GM19372 (cell line): ENCODE measurements at regions not wholly inside any gene's neighbourhood (a gene's known extent, or its start where the extent isn't known, plus 50 kb on each side); places are given as distances from the start of the nearest gene placed in this dataset.

Experiments used
- ATAC-seq: cut with Tn5 transposase; IDR thresholded peaks from one replicate; pipeline ENCODE4 v1.9.1; 2021; ENCODE audit warnings: mild to moderate bottlenecking, low read depth, moderate library complexity; ENCODE audit not compliant: unreplicated experiment

DNA sequence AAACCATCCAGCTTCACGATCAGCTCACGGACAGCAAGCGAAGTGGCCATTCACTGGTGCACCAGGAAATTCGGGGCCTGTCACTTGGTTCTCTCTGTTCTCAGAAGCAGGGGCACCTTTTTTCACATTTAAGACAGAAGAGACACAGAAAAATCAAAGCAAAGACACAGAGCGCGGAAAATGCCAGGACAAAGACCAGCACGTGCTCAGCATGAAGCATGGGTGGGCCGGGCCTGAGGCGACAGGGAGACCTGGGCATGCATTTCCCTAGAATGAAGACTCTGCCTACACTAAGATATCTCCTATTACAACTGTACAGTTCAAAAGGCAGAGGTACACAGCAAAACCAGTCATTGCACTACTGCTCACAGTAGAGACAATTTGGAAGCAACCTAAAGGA, 117.4 kb upstream of the ID2 start:
- ATAC-seq = no peak

DNA sequence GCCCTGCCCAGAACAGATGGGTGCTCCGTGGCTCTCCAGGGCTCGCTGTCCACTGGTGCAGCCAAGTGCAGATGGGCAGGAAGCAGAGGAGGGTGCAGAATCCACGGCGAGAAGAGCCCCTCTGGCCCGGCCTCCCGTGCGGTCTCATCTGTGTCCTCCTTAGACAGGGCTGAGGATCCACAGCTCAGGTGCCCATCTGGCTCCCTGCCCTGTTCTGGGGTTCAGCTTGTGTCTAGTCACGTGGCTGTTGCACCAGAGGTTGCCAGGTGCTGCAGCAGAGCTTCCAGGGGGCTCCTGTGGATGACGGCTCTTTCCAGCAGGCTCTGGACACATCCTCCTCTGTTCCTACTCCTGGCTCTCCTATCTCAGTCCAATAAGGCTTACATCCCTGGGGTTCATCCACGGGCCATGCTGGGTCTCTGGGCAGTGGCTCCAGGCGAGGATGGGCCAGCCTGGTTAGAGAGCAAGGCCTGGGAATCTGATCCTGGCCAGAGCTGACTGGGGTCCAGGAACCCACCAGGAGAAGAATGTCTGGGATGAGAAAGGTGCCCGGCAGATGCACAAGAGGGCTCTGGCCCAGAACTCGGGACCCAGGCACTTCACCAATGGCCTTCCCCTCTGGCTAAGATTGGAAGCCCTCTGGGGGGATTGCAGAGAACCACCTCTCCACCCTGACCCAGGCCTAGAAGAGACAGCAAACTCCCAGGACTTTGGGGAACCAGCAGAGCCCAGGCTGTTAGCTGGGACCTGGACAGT, 116.3 kb upstream of the ID2 start:
- no peak for ATAC-seq

GRCh38 chr2:8566155-8566670, 115.6 kb upstream of the ID2 start:
- no peak for ATAC-seq

GRCh38 chr2:8566774-8567468, 114.9 kb upstream of the ID2 start:
- ATAC-seq = no peak

DNA sequence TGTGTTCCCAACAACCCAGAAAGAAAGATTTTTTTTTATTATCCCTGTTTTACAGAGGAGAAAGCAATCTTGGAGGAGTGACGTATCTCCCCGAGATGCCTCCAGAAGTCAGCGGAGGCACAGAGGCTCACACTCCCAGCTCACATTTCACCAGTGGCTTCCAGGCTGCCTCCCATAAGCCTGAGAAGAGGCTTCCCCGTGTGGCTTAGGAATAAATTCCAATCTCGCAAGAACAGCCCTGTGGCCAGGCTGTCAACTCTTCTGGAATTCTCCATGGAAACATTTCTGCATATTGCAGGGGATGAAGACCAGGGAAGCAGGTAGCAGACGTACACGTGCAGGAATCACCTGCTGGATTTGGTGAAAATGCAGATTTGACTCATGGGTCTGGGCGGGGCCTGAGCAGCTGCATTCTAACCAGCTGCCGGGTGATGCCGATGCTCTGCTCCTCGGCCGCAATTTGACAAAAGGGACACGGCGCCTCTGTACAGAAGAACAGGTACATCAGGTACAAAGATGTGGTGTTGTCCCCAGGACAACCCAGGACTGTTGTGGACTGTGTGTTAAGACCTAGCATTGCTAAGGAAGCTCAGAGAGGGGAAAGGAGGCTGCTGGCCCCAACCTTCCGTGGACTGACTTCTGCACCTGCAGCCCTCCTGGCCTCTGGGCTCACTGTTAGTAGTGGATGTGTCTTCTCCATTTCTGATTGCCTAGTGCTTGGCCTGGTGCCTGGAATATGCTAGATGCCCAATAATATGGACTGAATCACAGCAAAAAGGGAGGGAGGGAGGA, 114.2 kb upstream of the ID2 start:
- no peak for ATAC-seq

DNA sequence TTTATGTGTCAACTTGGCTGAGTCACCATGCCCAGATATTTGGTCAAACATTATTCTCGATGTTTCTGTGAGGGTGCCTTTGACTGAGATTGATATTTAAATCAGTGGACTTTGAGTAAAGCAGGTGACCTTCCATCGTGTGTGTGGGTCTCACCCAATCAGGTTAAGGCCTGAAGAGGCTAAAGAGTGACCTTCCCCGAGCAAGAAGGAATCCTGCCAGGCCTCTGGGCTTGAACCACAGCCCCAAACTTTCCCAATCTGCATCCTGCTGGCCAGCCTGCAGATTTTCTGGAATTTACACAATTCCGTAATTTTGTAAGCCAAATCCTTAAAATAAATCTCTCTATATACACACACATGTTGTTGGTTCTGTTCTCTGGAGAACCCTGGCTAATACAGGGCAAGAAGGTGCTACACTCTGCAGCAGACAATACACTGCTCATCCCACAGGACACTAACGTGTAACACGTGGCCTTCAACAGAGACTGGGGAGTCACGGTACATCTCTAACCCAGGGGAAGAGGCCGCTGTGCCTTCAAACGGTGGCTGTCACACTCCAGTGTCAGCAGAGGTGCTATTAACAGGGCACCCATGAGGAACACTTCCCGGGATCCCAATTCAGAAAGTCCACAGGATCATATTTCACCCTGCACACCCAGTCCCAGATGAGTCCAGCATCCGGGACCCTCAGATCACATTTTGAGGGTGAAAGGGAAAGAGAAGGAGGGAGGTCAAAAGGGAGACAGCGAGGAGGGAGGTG, 113.1 kb upstream of the ID2 start:
- no peak for ATAC-seq

GRCh38 chr2:8569332-8569930, 112.4 kb upstream of the ID2 start:
- ATAC-seq = no peak

GRCh38 chr2:8570637-8571036, 111.2 kb upstream of the ID2 start:
- ATAC-seq = no peak

DNA sequence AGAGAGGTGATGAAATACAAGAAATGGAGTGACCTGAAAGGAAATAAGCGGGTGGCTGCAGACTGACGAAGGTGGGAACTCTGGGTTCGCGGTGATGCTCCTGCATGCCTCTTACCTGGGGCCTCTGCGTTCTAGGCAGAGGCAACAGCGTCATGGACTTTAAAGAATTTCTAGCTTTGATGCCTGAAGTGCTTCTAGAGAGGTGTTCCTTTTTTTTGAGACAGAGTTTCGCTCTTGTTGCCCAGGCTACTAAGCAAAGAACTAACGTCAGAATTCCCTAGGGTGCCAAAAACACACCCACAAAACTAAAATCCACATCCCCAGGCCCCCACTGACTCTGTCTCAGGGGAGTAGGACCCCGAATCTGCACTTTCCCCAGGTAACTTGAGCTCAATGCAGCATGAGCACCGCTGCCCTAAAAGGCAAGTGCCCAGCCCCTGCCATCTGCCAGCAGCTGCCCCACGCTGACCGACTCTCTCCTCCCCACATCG, 110.5 kb upstream of the ID2 start:
- no peak for ATAC-seq

DNA sequence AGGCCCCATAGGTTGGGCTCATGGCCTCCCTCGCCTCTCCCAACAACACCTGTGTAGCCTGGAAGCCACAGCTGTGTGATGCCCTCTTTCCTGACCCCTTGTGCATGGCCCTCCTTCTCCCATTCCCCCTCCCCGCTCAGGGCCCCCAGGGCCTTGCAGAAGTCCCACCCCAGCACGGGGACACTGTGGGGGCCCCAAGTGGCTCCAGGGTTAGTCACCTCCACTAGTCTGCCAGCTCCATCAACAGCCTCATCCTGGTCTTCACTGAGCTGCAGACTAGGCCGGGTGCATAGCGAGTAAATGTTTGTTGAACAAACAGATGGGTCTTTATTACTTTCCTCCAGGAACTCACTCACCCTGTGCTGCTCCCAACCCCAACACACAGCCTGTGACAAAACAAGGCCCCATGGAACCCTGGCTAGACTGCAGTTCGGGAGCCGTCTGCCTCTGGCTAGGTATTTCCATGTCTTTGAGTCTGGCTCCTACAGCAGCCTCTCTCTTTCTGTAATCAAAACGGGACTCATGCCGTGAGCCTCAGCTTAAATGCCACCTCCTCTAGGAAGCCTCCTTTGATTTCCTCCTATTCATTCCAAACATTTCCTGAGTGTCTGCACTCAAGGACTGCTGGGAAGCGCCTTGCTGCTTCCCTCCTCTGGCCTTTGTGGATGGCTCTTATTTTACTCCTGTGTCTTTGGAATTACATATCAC, 109.9 kb upstream of the ID2 start:
- ATAC-seq = no peak

DNA sequence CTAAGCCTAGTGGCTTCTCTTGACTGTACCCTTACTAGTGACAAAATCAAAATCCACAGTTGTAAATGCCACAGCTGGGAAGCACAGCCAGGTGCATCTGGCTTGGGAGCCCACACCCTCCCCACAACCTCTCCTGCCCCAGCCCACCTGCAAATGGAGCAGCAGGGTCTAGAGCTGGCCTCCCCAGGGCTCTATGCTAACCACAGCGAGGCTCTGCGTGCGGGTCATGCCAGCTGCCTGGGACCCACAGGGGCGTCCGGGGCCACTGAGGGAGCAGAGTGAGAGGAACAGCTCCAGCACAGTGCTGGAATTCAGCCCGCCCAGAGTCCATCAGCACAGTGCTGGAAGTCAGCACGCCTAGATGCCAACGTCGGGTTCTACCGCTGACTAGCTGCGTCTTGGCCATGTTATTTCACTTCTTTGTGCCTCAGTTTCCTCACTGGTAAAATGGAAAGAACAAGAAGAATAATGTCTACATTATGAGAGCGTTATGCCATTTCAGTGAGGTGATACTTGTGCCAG, 109.1 kb upstream of the ID2 start:
- no peak for ATAC-seq

DNA sequence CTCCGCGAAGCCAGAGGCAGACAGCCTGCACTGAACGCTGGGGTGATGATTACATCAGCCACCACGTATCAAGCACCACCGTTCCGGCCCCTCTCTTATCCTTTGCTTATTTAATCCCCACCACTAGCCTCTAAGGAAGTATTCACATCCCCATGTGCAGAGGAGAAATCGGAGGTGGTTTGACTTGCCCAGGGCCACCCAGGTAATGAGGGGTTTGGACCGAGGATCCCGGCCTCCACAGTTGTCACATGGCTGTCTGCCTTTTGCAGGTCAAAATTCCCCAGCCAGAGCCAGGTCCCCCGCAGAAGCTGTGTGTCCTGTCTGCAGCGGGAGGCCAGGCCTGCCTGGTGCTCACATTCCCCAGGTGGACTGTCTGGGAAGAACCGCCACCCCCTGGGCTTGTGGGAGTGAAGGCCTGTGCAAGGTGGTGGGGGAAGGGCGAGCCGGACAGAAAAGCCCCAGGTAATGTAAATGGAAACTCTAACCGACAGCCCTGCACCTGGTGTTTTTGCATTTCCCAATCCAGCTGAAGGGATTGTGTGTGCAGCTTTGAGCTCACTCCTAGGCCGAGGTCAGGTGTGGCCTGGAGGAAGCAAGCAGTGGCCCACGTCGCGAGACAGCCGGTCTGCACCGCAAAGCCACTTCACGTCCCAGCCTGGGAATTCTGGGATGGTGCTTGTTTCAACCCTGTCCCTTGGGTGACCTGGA, 108.5 kb upstream of the ID2 start:
- ATAC-seq = no peak

DNA sequence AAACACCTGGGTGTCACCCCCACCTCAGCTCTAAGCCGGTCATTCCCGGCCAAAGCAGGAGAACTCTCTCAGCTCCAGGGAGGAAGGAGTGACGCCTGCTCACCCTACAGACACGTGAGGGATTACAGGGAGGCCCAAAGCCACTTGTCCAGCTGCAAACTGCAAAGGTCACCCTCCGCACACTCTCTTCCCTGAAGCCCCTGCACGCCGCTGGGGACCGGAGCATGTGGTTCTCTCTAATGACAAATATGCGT, 108.0 kb upstream of the ID2 start:
- no peak for ATAC-seq

- no peak for ATAC-seq
Measured at GRCh38 chr2:8574196-8575037, 107.4 kb upstream of the ID2 start.

DNA sequence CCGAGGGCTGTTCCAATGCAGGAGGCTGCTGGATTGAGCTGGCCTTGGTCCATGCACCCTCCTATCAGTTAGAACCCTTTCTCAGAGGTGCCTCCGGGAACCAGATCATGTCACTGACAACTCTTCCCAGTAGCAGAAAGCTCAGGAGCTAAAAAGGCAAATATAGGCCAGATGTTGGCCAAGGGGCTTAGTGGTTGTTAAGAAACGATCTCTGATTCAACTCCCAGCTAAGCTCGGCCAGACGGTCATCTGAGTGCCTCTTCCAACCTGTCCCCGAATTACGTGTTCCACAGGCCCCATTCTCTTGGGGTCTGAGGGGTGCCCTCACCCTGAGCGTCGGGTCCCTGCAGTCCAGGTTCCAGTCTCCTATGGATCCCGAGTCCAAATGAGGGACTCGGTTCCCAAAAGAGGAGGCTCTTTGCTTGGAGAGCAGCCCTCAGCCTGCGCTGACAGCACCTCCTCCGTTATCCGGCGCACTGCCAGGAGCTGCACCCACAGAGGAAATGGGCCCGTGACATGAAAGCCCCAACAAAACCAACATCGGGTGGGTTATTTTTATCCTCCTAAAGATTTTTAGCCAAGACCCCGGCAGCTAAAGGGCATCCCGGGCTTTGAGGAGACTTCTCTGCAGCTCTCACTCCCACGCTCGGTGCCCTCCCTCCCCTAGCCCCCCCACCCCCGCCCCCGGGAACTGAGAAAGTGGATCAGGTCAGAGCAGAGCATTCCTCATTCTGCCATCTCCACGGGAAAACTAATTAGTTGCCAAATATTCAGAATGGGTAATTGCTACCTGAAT, 106.6 kb upstream of the ID2 start:
- ATAC-seq = no peak

DNA sequence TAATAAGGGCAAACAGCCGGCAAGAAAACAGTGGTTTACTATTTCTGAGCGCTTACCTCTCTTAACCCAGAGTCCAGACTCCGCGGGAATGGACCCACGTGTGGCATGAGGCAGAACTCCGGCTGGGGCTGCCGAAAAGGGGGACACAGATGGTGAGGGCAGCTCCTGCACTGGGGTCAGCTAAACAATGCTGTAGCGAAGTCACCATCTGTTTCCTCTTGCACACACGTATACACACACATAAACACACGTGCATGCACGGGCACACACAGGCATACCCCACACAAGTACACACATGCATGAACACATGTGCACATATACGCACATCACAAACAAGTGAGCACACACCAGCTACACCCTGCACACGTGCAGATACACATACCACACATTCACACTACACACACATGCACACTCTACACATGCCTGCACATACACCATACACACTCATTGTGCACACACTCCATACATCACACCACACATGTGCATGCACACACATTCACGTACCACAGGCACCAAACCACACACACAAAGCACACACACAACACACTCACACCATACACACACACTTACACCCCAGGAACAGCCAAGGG, 105.9 kb upstream of the ID2 start:
- no peak for ATAC-seq
